Endodermal cell (in vitro differentiated cells): ENCODE measurements at regions not wholly inside any gene's neighbourhood (a gene's known extent, or its start where the extent isn't known, plus 50 kb on each side); places are given as distances from the start of the nearest gene placed in this dataset.

Experiments
- DNase-seq: peaks from one replicate; pipeline ENCODE4 v3.0.0-alpha.2; 2017
- H3K27ac ChIP-seq: 2 replicates; pipeline ENCODE4 v1.5.1; 2013; ENCODE audit warnings: mild to moderate bottlenecking, low read depth, low read length, moderate library complexity
- H3K27me3 ChIP-seq: 2 replicates; pipeline ENCODE4 v1.6.1; 2013; ENCODE audit warnings: mild to moderate bottlenecking, low read length, moderate library complexity; ENCODE audit not compliant: insufficient read depth, control insufficient read depth, poor library complexity, severe bottlenecking
- H3K36me3 ChIP-seq: 2 replicates; pipeline ENCODE4 v1.7.0; 2013; ENCODE audit warnings: mild to moderate bottlenecking, low read length, moderate library complexity; ENCODE audit not compliant: control insufficient read depth, insufficient read depth
- H3K4me1 ChIP-seq: one replicate; pipeline ENCODE4 v1.7.0; 2013; ENCODE audit warnings: low read length; ENCODE audit not compliant: control insufficient read depth, insufficient read depth
- H3K4me3 ChIP-seq: 2 replicates; pipeline ENCODE4 v1.5.1; 2013; ENCODE audit warnings: mild to moderate bottlenecking, low read length, moderate library complexity
- H3K9ac ChIP-seq: 2 replicates; pipeline ENCODE4 v1.6.1; 2013; ENCODE audit warnings: mild to moderate bottlenecking, low read length, moderate library complexity; ENCODE audit not compliant: poor library complexity, severe bottlenecking; ENCODE audit errors: extremely low read depth
- H3K9me3 ChIP-seq: 2 replicates; pipeline ENCODE4 v1.6.1; 2013; ENCODE audit warnings: mild to moderate bottlenecking, low read length, moderate library complexity; ENCODE audit not compliant: control insufficient read depth
- H3K27ac Mint-ChIP-seq: 2 replicates; pipeline ENCODE4 v1.8.0; 2020; ENCODE audit warnings: mixed read lengths
- H3K27me3 Mint-ChIP-seq: 2 replicates; pipeline ENCODE4 v1.8.0; 2021; ENCODE audit warnings: mild to moderate bottlenecking, mixed read lengths; ENCODE audit not compliant: insufficient read depth
- H3K36me3 Mint-ChIP-seq: 2 replicates; pipeline ENCODE4 v1.8.0; 2020; ENCODE audit warnings: low read depth, mixed read lengths
- H3K4me1 Mint-ChIP-seq: 2 replicates; pipeline ENCODE4 v1.8.0; 2020; ENCODE audit warnings: mixed read lengths
- H3K4me3 Mint-ChIP-seq: 2 replicates; pipeline ENCODE4 v1.8.0; 2020; ENCODE audit warnings: mild to moderate bottlenecking, moderate library complexity, mixed read lengths
- H3K9me3 Mint-ChIP-seq: 2 replicates; pipeline ENCODE4 v1.8.0; 2020; ENCODE audit warnings: mild to moderate bottlenecking, mixed read lengths
- CTCF ChIP-seq: fragments of 200-600 bp; sonication (generic); conservative IDR thresholded peaks from 2 replicates; pipeline ENCODE4 v1.5.0; 2021; ENCODE audit warnings: antibody characterized with exemption, mild to moderate bottlenecking

- H3K36me3 ChIP-seq = no peaks in the 10 kb centered on the region
- no peak overlapping the region for H3K27ac Mint-ChIP-seq
- H3K9ac ChIP-seq = no peak overlapping the region
- H3K4me3 Mint-ChIP-seq = no peak overlapping the region
- no peak overlapping the region for H3K27ac ChIP-seq
- H3K4me1 ChIP-seq = no peaks in the 10 kb centered on the region
- peaks cover 21% of the 10 kb centered on the region for H3K4me1 Mint-ChIP-seq
- H3K9me3 ChIP-seq = no peaks in the 10 kb centered on the region
- no peak for TF ChIP-seq CTCF
- H3K36me3 Mint-ChIP-seq = no peaks in the 10 kb centered on the region
- no peaks in the 10 kb centered on the region for H3K9me3 Mint-ChIP-seq
- no peaks in the 10 kb centered on the region for H3K27me3 ChIP-seq
- no peak overlapping the region for H3K4me3 ChIP-seq
- no peak for DNase-seq
- H3K27me3 Mint-ChIP-seq = no peaks in the 10 kb centered on the region
These were observed 237.8 kb upstream of the RBMS1 start for GRCh38 chr2:160731415-160731814.

GRCh38 chr2:160731856-160732255 is 238.2 kb upstream of the RBMS1 start:
- H3K27me3 ChIP-seq = no peaks in the 10 kb centered on the region
- no peak overlapping the region for H3K9ac ChIP-seq
- H3K4me3 ChIP-seq = no peak overlapping the region
- no peak overlapping the region for H3K4me3 Mint-ChIP-seq
- H3K27ac ChIP-seq = no peak overlapping the region
- no peaks in the 10 kb centered on the region for H3K36me3 Mint-ChIP-seq
- H3K4me1 Mint-ChIP-seq = peaks cover 21% of the 10 kb centered on the region
- no peaks in the 10 kb centered on the region for H3K4me1 ChIP-seq
- no peak for DNase-seq
- H3K36me3 ChIP-seq = no peaks in the 10 kb centered on the region
- no peaks in the 10 kb centered on the region for H3K9me3 Mint-ChIP-seq
- no peak overlapping the region for H3K27ac Mint-ChIP-seq
- no peak for TF ChIP-seq CTCF
- H3K27me3 Mint-ChIP-seq = no peaks in the 10 kb centered on the region
- H3K9me3 ChIP-seq = no peaks in the 10 kb centered on the region

- Histone ChIP-seq H3K9ac (no peak overlapping the region), H3K36me3 (no peaks in the 10 kb centered on the region), H3K9me3 (no peaks in the 10 kb centered on the region), H3K27ac (no peak overlapping the region), H3K27me3 (no peaks in the 10 kb centered on the region), H3K4me3 (no peak overlapping the region), H3K4me1 (no peaks in the 10 kb centered on the region)
- peaks cover 7% of the 10 kb centered on the region for H3K4me1 Mint-ChIP-seq
- DNase-seq = no peak
- no peak overlapping the region for H3K27ac Mint-ChIP-seq
- H3K36me3 Mint-ChIP-seq = no peaks in the 10 kb centered on the region
- no peak overlapping the region for H3K4me3 Mint-ChIP-seq
- no peak for TF ChIP-seq CTCF
- no peaks in the 10 kb centered on the region for H3K9me3 Mint-ChIP-seq
- no peaks in the 10 kb centered on the region for H3K27me3 Mint-ChIP-seq
These were observed 242.1 kb upstream of the RBMS1 start for GRCh38 chr2:160735696-160736095.
